Posterior cingulate gyrus (tissue), 11 donors: ENCODE measurements at regions not wholly inside any gene's neighbourhood (a gene's known extent, or its start where the extent isn't known, plus 50 kb on each side); places are given as distances from the start of the nearest gene placed in this dataset.
"Not testable (repeated sequence)": the region's sequence is repeated elsewhere in the genome, so short reads cannot be mapped to it uniquely, and the experiment has no call there.

Experiments used
- DNase-seq, 10 donors: peaks; one replicate each; pipeline versions ENCODE4 v3.0.0 to v3.0.0-alpha.2; 2020 to 2021; ENCODE audit warnings: mixed read lengths in 3 of 10
- intact Hi-C: fragments of 100-400 bp; cut with DNase I; formaldehyde crosslinking; loops from one replicate; pipeline ENCODE4 v1.15.1; 2023

DNA sequence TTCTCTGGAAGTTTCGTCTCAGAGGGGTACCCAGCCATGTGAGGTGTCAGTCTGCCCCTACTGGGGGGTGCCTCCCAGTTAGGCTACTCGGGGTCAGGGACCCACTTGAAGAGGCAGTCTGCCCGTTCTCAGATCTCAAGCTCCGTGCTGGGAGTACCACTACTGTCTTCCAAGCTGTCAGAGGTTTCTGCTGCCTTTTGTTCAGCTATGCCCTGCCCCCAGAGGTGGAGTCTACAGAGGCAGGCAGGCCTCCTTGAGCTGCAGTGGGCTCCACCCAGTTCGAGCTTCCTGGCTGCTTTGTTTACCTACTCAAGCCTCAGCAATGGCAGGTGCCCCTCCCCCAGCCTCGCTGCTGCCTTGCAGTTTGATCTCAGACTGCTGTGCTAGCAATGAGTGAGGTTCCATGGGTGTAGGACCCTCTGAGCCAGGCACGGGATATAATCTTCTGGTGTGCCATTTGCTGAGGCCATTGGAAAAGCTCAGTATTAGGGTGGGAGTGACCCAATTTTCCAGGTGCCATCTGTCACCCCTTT is 71.0 kb upstream of the SH3GLB1 start:
- intact Hi-C loops, DNase-seq: not testable (repeated sequence)

DNA sequence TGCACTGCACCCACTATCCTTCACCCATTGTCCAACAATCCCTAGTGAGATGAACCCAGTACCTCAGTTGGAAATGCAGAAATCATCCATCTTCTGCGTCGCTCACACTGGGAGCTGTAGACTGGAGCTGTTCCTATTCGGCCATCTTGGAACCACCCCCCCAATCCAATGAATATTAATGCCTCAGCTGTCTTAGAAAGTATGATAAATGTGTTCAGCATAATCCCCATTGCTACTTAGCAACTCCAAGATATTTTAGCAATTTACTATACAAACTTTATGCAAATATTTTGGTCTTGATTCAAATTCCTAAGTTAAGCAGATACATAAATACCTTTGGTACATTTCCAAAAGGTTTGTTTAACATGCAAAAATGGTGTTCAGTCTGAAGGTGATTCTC is 70.5 kb upstream of the SH3GLB1 start:
- intact Hi-C loops = no loop called here
- no peak for DNase-seq

DNA sequence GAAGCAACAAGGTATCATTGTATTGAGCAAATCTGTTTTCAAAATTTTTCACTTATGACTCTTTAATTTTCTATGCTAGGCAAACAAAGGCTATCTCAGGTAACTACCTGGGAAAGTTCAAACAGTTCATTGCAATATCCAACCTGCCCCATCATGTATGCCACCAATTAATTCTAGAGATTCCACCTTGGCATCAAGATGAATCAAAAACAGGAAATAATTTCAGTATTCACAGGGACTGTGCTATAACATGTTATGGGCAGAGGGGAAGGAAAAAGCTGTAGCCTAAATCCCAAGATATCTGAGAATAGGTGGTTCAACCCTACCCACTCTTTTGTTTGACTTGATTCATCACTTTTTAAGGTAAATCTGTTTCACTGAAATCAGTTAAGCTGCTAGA is 67.5 kb upstream of the SH3GLB1 start:
- no peak for DNase-seq
- intact Hi-C loops = no loop called here

DNA sequence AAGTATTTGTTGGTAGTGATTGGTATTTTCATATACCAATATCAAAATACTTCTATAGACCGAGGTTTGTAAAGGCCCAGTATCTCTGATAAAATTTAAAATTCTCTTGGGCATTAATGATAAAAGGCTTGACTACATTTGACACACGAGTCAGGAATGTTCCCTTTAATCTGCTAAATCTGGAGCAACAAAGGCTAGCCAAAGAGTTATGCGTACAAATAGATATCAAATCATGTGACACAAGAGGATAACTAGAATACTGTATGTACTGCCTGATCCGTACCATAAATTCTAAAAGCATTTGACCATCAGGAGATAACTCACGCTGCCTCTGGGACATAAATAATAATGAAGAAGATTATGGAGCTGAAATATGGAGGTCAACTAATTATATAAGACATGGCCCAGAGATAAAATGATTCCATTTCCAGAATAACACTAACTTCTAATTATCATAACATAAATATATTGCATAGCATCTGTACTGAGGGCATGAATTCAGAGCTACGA is 64.2 kb upstream of the SH3GLB1 start:
- DNase-seq = no peak
- intact Hi-C loops = no loop called here

DNA sequence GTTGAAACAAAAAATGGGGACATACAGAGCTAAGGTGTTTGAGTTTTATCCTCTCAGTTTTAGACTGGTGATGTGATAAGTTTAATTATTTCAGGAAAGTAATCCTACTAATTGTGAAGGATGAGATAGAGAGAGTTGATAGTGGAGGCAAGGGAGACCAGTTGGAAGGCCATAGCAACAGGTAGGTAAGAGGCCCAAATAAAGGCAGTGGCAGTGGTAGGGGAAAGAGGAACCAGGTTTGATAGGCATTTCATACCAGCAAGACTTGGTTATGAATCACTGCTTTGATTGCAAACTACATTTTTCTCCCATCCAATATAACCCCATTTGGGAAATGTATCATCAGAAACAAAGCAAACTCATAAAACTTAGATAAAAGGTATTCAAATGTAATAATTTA is 63.1 kb upstream of the SH3GLB1 start:
- intact Hi-C loops = no loop called here
- no peak for DNase-seq

DNA sequence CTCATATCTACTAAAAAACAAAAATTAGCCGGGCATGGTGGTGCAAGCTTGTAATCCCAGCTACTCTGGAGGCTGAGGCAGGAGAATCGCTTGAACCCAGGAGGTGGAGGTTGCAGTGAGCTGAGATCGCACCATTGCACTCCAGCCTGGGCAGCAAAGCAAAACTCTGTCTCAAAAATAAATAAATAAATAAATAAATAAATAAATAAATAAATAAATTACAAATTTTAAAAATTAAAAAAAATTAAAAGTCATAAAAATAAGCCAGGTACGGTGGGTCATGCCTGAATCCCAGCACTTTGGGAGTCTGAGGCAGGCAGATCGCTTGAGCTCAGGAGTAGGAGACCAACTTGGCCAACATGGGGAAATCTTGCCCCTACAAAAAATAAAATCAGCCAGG is 59.7 kb upstream of the SH3GLB1 start:
- DNase-seq, intact Hi-C loops: not testable (repeated sequence)

DNA sequence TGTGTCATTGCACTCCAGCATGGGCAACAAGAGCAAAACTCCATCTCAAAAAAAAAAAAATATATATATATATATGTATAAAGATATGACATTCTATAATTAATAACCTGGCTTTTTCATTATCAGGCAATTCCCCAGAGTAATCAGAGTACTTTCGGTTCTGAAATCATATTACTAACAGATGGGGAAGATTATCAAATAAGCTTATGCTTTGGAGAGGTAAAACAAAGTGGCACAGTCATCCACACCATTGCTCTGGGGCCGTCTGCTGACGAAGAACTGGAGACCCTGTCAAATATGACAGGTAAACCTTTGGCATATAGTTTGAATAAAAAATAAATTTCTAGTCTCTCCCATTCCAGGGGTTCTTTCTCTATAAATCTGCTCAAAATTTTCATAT is 58.5 kb upstream of the SH3GLB1 start:
- intact Hi-C loops = no loop called here
- DNase-seq = no peak

DNA sequence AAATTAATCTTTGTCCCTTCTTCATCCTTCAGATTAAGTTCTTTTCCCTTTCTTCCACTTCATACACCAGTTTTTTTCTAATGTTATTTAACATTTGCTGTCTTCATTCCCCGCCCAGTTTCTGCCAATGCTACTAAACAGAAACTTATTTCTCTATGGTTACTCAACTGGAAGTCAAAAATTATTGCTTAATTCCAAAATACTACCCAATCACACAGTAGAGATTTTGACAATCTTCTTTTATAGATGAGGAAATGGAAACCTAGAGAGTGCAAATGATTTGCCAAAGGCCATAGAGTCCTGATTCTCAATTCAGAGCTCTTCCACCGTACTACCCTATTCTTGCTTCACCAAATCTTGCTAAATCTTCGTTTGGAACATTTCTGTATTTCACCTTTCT is 58.1 kb upstream of the SH3GLB1 start:
- no peak for DNase-seq
- intact Hi-C loops = no loop called here

DNA sequence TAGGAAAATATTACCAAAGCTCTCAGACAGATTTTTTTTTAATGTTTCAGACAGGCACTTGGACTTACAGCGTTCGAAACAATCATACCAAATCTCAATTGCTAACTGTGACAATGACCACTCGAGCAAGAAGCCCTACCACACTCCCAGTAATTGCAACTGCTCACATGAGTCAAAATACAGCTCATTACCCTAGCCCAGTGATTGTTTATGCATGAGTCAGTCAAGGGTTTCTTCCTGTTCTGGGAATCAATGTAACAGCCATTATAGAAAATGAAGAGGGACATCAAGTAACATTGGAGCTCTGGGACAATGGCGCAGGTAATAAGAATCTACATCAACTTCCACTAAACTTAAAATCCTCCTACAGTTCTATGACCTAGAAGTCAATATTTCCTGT is 56.1 kb upstream of the SH3GLB1 start:
- intact Hi-C loops = no loop called here
- DNase-seq = no peak

DNA sequence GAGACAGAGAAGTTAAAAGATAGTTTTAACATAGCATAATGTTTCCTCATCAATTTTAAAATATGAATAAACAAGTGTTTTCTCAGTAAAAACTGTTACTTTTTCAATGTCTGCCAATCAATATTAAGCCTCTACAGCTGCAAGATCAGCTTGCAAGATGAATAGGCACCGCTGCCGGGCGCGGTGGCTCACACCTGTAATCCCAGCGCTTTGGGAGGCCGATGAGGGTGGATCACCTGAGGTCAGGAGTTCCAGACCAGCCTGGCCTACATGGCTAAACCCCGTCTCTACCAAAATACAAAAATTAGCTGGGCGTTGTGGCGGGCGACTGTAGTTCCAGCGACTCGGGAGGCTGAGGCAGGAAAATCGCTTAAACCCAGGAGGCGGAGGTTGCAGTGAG is 54.8 kb upstream of the SH3GLB1 start:
- intact Hi-C loops = no loop called here
- peak in 1 of 10 donors; percentile 42 for DNase-seq

DNA sequence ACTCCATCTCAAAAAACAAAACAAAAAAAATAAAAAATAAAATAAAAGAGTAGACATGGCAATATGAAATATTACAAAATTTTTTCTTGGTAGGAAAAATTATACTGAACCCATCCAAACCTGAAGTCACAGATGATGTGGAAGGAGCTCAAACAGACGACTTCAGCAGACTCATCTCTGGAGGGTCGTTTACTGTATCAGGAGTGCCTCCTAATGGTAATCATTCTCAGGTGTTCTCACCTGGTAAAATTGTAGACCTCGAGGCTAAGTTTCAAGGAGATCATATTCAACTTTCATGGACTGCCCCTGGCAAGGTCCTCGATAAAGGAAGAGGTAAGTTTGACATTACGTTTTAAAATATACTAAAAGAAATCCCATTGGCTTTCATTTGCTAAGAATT is 54.3 kb upstream of the SH3GLB1 start:
- no peak for DNase-seq

More for the DNA sequence above, 54.3 kb upstream of the SH3GLB1 start:
- intact Hi-C loops = no loop called here
